Urinary bladder (tissue), 3 donors: ENCODE measurements at regions not wholly inside any gene's neighbourhood (a gene's known extent, or its start where the extent isn't known, plus 50 kb on each side); places are given as distances from the start of the nearest gene placed in this dataset.

Source experiments
- DNase-seq: peaks from one replicate; pipeline ENCODE4 v3.0.0-alpha.2; 2015; ENCODE audit errors: extremely low spot score
- H3K27ac ChIP-seq: one replicate; pipeline ENCODE4 v1.5.1; 2013; ENCODE audit warnings: low read depth, mild to moderate bottlenecking, moderate library complexity
- H3K36me3 ChIP-seq: one replicate; pipeline ENCODE4 v1.6.1; 2013; ENCODE audit warnings: mild to moderate bottlenecking, moderate library complexity; ENCODE audit not compliant: insufficient read depth
- H3K4me1 ChIP-seq: one replicate; pipeline ENCODE4 v1.6.1; 2013; ENCODE audit warnings: mild to moderate bottlenecking, moderate library complexity; ENCODE audit not compliant: insufficient read depth
- H3K4me3 ChIP-seq: one replicate; pipeline ENCODE4 v1.5.1; 2013; ENCODE audit warnings: low read depth, low read length
- WGBS: extraction: QIAGEN DNeasy Blood & Tissue Kit; methylation state at CpG from one replicate; pipeline ENCODE4 v1.1.7; 2013; 5-methylcytosine and 5-hydroxymethylcytosine counted together
- donor health status: healthy with polysubstance abuse.
- donor health status: healthy.

DNA sequence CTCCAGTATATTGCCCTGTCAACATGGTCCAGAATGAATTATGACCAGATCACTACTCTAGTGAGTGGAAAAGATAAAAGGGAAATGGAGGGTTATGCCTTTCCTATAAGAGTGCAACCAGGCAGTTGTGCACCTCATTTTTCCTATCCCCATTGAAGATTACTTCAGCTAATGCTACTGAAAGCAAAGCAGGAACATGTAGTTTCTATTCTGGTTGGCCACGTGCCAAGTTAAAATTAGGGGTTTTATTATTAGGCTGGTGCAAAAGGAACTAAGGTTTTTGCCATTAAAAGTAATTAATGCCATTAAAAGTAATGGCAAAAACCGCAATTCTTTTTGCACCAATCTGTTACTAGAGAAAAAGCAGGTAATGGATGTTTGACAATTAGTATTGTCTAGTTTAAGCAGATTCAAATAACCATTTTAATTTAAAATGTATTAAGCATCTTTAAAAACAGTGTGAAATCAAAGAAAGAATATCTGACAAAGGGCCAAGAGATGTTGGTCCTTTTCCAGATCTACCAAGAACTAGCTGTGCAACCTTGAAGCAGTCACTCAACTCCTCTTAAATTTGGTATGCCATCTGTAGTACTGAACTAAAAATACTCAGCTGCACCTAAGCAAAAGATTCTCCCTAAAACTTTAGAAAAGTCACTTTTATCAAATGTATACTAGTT lies 567.5 kb upstream of the CCDC54 start:
- WGBS = 54% methylated on average over 2 of the region's 2 CpGs
- Histone ChIP-seq H3K27ac (no peak overlapping the region), H3K4me1 (peaks cover 1% of the 10 kb centered on the region), H3K4me3 (no peak overlapping the region), H3K36me3 (no peaks in the 10 kb centered on the region)
- DNase-seq = no peak

DNA sequence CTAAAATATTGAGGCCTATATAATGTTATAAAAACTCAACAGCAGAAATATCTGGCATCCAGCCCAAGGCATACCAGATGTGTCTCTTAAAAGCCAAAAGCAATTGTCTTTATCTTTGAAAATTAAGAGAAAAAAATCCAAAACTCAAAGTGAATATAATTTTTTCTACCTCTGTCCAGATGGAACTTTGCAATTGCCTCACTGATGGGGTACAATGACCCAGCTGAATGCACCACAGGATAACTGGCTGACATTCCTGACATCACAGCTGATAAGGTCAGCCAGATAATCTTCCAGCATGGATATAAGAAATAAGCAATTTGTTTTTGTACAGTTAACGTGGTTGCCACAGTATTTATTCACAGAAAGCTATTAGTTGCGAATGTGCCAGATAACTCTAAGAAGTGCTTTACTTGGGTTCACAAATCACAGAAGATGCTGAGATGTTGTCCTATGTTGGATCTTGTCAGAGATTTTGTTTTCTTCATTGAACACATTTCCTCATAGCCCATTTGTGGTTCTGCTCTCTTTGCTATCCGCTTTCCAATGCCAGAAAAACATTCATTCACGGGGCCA lies 566.9 kb upstream of the CCDC54 start:
- no peak for DNase-seq
- WGBS = 57% methylated on average over 4 of the region's 4 CpGs
- H3K4me3 ChIP-seq = no peak overlapping the region
- no peaks in the 10 kb centered on the region for H3K36me3 ChIP-seq
- H3K4me1 ChIP-seq = peaks cover 1% of the 10 kb centered on the region
- H3K27ac ChIP-seq = no peak overlapping the region

DNA sequence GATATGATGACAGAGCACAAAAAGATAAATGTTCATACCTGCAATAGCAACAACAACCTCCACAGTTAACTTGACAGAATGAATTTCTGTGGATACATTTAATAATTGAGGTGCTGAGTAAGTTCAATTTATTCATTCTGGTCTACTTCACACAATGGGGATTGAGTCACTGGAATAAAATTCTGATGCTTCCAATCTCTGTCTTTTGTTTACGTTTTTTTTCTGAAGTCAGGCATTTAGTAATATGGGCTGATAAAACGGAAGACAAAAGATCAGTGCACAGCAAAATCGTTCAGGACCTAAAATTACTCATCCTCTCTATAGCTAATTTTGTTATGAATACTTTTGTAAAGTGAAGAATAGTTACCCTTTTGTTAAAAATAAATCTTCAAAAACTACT lies 565.9 kb upstream of the CCDC54 start:
- Histone ChIP-seq H3K27ac (no peak overlapping the region), H3K36me3 (no peaks in the 10 kb centered on the region), H3K4me3 (no peak overlapping the region), H3K4me1 (peaks cover 1% of the 10 kb centered on the region)
- WGBS = 31% methylated on average over 3 of the region's 3 CpGs
- DNase-seq = no peak

DNA sequence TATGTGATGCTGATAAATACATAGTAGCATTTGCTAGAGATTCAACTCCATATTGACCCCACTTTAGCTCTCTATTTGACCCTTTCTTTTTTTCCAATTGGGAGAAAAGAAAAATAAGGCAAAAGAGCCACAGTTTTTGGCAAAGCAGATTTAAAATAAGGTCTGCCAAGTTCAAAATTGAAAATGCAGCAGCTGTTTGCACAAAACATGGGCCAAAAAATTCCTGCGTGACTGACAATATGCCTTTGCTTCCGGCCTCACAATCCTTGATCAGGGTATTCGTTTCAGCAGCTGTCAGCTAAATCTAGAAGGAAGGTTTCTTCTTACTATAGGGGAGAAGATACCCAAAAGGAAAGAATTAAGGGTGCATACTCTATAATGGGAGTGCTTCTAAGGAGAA lies 563.5 kb upstream of the CCDC54 start:
- no peaks in the 10 kb centered on the region for H3K36me3 ChIP-seq
- 47% methylated on average over 3 of the region's 3 CpGs for WGBS
- H3K4me3 ChIP-seq = no peak overlapping the region
- H3K27ac ChIP-seq = no peak overlapping the region
- DNase-seq = no peak
- peaks cover 1% of the 10 kb centered on the region for H3K4me1 ChIP-seq

DNA sequence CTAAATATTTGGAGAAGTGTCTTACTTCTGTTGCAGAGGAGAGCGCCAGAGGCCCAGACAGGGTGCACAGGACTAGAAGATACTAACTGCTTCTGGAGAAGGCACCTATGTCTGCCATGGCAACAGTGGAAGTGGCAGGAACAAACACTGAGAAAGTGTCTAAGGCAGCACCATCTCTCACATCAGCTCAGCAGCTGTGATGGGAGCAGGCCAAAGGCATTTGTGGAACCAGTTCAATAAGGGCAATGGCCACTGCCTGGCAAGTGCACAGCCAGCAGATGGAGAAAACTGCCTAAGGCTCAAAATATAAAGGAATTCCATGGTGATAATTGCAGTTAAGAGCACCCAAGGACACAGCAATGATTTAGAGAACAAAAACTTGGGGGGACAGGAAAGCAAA lies 563.0 kb upstream of the CCDC54 start:
- WGBS = 78% methylated on average over 1 of the region's 1 CpG

DNA sequence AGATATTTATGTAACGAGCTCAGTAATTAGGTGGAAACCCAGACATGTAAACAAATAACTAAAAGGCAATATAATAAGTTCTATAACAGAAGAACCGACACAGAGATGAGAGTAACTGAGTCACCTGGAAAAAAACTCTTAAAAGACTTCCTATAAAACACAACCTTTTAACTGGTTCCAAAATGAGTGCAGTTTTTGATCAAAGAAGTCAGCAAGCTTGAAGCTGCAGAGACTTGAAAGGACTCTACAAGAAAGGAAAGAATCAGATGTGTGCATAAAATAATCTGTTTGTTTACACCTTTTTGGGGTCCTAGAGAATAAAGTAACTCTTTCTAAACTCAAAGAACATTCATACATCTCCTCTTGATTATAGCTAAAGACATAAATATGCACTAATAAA lies 560.4 kb upstream of the CCDC54 start:
- no peak for DNase-seq
- Histone ChIP-seq H3K4me1 (peaks cover 1% of the 10 kb centered on the region), H3K4me3 (no peak overlapping the region), H3K27ac (no peak overlapping the region), H3K36me3 (no peaks in the 10 kb centered on the region)
- WGBS = 73% methylated on average over 2 of the region's 2 CpGs

More for the DNA sequence above, 563.0 kb upstream of the CCDC54 start:
- DNase-seq = no peak
- no peak overlapping the region for H3K4me3 ChIP-seq
- no peaks in the 10 kb centered on the region for H3K36me3 ChIP-seq
- peaks cover 1% of the 10 kb centered on the region for H3K4me1 ChIP-seq
- no peak overlapping the region for H3K27ac ChIP-seq

DNA sequence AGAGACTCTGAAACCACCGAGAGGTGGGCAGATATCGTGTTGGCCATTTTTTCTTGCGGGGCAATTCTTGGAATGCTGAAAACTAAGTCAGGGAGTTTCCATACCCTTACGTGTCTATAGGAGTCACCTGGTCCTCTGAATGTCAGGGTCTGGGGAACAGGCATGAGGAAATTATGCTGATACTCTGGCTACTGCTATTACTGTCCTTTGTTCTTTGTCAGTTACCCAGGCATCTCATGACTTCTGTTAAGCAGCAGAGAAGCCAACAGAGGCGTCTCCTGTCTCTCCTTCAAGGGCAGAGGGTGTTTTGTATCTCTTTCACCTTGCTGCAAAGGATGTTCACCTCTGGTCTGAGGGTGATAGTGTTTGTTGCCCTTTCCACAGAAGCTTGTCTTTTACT lies 559.5 kb upstream of the CCDC54 start:
- H3K4me1 ChIP-seq = peaks cover 1% of the 10 kb centered on the region
- H3K27ac ChIP-seq = no peak overlapping the region
- no peak for DNase-seq
- 84% methylated on average over 5 of the region's 5 CpGs for WGBS
- no peak overlapping the region for H3K4me3 ChIP-seq
- no peaks in the 10 kb centered on the region for H3K36me3 ChIP-seq

DNA sequence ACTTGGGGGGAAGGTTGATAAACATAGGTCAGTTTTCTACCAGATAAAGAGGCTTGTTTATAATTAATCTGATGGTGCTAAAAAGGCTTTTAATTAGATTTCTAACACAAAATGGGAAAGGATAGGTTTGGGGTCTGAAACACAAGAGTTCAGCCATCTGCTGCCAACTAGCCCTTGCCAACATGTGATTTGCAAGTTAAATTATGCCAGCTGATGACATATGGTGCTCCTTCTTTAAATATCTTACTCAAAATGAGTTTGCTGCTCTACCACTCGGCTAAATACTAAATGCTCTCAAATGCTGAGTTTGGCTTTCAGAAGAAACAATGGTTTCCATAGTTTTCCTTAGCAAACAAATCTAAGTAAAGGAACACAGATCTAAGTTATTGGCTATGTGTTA lies 557.8 kb upstream of the CCDC54 start:
- 75% methylated on average over 1 of the region's 1 CpG for WGBS
- no peak overlapping the region for H3K4me3 ChIP-seq
- no peak for DNase-seq
- no peaks in the 10 kb centered on the region for H3K36me3 ChIP-seq
- no peaks in the 10 kb centered on the region for H3K4me1 ChIP-seq
- no peak overlapping the region for H3K27ac ChIP-seq

DNA sequence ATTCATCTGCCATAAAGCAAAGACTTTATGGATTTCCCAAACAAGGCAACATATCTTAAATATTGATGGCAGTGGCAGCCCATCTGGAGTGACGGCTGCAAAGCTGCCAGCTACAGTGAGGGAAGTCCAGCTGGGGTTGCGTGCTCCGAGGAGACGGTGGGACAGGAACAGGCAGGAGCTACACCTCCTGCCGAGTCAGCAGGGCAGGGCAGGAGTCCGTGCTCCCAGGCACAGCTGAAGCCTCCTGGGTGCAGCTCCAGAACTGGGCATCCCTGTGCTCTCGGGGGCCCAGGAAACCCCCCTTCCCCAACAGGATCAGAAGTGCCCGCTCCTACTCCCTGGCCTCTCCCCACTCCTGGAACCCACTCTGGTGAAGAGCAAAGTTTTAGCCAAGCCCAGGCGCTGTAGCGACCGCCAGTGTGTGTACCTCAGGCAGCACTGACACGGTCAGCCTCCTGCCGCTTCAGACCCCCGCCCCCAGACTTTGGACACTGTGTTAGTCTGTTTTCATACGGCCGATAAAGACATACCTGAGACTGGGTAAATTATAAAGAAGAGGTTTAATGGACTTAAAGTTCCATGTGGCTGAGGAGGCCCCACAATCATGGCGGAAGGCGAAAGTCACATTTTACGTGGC lies 556.4 kb upstream of the CCDC54 start:
- no peak for DNase-seq
- Histone ChIP-seq H3K27ac (no peak overlapping the region), H3K4me3 (no peak overlapping the region), H3K4me1 (no peaks in the 10 kb centered on the region), H3K36me3 (no peaks in the 10 kb centered on the region)
- 97% methylated on average over 19 of the region's 19 CpGs for WGBS

DNA sequence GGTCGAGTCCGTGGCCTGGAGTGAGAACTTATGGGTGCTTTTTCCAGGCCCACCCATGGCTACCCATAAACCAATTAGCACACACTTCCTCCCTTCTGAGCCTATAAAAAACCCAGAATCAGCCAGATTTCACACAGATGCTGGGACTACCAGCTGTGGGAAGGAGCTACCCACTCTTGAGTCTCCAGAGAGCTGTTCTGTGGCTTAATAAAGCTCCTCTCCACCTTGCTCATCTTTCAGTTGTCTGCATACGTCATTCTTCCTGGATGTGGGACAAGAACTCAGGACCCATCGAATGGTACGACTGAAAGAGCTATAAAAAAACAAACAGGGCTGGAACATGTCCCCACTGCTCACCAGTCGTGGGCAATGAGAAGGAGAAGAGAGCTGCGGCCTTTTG lies 555.4 kb upstream of the CCDC54 start:
- no peaks in the 10 kb centered on the region for H3K36me3 ChIP-seq
- no peak for DNase-seq
- no peaks in the 10 kb centered on the region for H3K4me1 ChIP-seq
- no peak overlapping the region for H3K27ac ChIP-seq
- no peak overlapping the region for H3K4me3 ChIP-seq
- WGBS = 94% methylated on average over 7 of the region's 7 CpGs

DNA sequence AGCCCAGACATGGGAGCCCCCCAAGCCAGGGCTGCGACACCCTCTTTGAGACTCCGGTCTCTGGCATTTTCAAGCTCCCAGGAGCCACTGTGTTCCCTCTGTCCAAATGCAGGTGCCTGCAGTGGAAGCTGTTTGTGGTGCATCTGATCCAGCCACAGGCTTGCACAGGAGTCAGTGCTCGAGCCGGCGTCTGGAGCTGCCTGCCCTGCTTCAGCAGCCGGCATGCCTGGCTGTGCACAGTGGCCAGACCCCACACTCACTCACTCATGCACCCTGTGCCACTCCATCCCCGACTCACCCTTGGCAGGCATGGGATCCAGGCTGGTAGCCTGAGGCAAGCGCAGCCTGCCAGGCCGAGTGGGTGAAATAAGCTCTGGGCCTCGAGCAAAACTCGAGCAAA lies 555.0 kb upstream of the CCDC54 start:
- Histone ChIP-seq H3K36me3 (no peaks in the 10 kb centered on the region), H3K4me1 (no peaks in the 10 kb centered on the region), H3K4me3 (no peak overlapping the region), H3K27ac (no peak overlapping the region)
- 97% methylated on average over 11 of the region's 11 CpGs for WGBS
- no peak for DNase-seq

DNA sequence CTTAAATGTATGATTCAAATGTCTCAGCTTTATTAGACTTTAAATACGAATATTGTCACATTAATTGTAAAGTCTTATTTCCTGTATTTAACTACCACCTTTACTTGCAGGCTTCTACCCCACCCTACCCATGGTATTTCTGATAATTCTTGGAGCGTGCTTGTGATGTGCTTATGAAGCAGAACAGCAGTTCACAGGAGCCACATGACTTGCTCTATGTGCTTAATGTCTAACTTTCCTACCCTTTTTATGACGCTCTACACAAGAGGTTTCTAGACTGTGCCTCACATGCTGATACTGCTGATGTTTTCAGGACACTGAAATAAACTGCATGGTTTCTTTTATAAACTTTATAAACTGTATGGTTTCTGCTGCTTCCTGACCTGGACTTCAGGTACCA lies 553.5 kb upstream of the CCDC54 start:
- Histone ChIP-seq H3K36me3 (no peaks in the 10 kb centered on the region), H3K4me1 (no peaks in the 10 kb centered on the region), H3K4me3 (no peak overlapping the region), H3K27ac (no peak overlapping the region)
- no peak for DNase-seq
- 82% methylated on average over 3 of the region's 3 CpGs for WGBS

DNA sequence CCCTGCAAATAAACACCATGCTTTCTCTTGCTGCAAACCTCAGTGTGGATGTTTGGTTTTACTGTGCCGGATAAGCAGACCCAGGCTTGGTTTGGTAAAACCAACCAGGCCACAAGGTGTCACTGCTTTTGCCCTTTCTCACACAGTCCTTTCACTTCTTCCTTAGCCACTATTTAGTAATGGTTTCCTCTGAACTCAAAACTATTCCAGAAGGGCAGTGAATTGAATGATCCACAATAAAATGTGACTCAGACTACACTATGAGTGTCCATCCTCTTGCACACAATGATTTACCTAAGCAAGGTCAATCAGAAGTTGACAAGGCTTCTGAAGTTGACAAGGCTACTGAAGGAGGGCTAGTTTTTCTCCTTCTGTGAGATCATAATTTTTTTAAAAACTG lies 552.4 kb upstream of the CCDC54 start:
- Histone ChIP-seq H3K4me1 (no peaks in the 10 kb centered on the region), H3K4me3 (no peak overlapping the region), H3K27ac (no peak overlapping the region), H3K36me3 (no peaks in the 10 kb centered on the region)
- WGBS = 43% methylated on average over 1 of the region's 1 CpG
- DNase-seq = no peak

DNA sequence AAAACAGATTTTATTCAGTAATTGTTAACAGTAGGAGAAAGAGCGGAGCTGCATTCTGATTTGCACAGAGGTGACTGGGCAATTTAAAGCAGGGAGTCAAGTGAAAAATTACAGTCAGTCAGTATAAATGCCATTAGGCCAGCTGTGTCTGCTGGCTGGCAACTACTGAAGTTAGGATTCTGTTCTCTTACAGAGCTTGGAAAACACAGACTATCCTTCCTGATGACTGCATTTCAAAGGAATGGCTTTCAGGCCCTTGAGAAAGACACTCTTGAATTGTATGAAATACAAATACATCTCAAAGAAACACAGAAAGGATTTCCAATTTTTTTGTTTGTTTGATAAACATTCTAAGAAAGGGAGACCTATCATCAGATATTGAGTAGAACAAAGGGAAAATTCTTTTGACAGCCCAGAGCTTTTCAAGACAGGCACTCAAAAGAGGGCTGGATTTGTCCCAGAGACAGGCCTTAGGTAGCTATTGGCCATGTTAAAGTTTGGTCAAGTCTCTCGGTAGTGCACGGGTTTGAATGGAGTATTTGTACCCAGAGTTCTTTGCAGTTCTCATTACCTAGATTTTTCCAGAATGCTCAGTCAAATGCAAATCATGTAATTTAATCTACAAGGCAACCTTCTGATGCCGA lies 551.2 kb upstream of the CCDC54 start:
- 71% methylated on average over 4 of the region's 4 CpGs for WGBS

More for the DNA sequence above, 551.2 kb upstream of the CCDC54 start:
- no peak overlapping the region for H3K4me3 ChIP-seq
- no peak for DNase-seq
- no peak overlapping the region for H3K27ac ChIP-seq
- H3K36me3 ChIP-seq = no peaks in the 10 kb centered on the region
- H3K4me1 ChIP-seq = no peaks in the 10 kb centered on the region
